Glutamatergic neuron (in vitro differentiated cells): ENCODE measurements at regions not wholly inside any gene's neighbourhood (a gene's known extent, or its start where the extent isn't known, plus 50 kb on each side); places are given as distances from the start of the nearest gene placed in this dataset.

ENCODE experiments used
- DNase-seq: peaks from one replicate; pipeline ENCODE4 v3.0.0; 2022
- H3K27ac Mint-ChIP-seq: one replicate; pipeline ENCODE4 v1.8.0; 2020; ENCODE audit warnings: mild to moderate bottlenecking, mixed read lengths, inconsistent platforms; ENCODE audit not compliant: unreplicated experiment
- H3K27me3 Mint-ChIP-seq: one replicate; pipeline ENCODE4 v1.8.0; 2020; ENCODE audit warnings: mild to moderate bottlenecking, moderate library complexity, mixed read lengths, inconsistent platforms; ENCODE audit not compliant: unreplicated experiment
- H3K36me3 Mint-ChIP-seq: one replicate; pipeline ENCODE4 v1.8.0; 2020; ENCODE audit warnings: mild to moderate bottlenecking, mixed read lengths, inconsistent platforms; ENCODE audit not compliant: unreplicated experiment
- H3K4me1 Mint-ChIP-seq: one replicate; pipeline ENCODE4 v1.8.0; 2020; ENCODE audit warnings: mild to moderate bottlenecking, low read depth, mixed read lengths, inconsistent platforms; ENCODE audit not compliant: unreplicated experiment
- H3K4me3 Mint-ChIP-seq: one replicate; pipeline ENCODE4 v1.8.0; 2020; ENCODE audit warnings: mild to moderate bottlenecking, mixed read lengths, inconsistent platforms; ENCODE audit not compliant: unreplicated experiment
- H3K9me3 Mint-ChIP-seq: one replicate; pipeline ENCODE4 v1.8.0; 2020; ENCODE audit warnings: mild to moderate bottlenecking, moderate library complexity, mixed read lengths, inconsistent platforms; ENCODE audit not compliant: unreplicated experiment
- TF ChIP-seq, protein P1 (sequence below): fragments of 200-600 bp; sonication (generic); IDR thresholded peaks from one replicate; pipeline ENCODE4 v1.5.0; 2021; ENCODE audit not compliant: partially characterized antibody, unreplicated experiment

DNA sequence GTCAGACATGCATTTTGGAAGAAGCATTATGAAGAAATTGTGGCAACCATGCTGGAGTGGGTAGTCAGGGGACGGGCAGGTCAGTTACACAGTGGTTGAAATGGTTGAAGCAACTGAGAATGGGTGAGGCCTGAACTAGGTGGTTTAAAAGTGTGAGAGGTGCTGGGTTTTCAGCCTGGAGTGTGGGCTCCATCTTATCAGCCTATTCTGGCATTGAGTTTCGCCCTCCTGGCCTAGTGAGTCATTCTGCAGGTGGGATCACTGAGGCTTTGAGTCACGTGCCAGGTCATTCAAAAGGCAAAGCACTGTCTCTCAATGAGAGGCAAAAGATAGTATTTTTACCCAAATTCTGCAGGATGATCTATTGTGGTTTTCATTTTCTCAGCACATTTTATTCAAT is 181.9 kb upstream of the CHD6 start:
- no peaks in the 10 kb centered on the region for H3K36me3 Mint-ChIP-seq
- H3K27ac Mint-ChIP-seq, result no peak overlapping the region
- H3K27me3 Mint-ChIP-seq, result no peaks in the 10 kb centered on the region
- H3K4me1 Mint-ChIP-seq, result no peaks in the 10 kb centered on the region
- H3K9me3 Mint-ChIP-seq, result no peaks in the 10 kb centered on the region
- TF ChIP-seq, protein P1, sequence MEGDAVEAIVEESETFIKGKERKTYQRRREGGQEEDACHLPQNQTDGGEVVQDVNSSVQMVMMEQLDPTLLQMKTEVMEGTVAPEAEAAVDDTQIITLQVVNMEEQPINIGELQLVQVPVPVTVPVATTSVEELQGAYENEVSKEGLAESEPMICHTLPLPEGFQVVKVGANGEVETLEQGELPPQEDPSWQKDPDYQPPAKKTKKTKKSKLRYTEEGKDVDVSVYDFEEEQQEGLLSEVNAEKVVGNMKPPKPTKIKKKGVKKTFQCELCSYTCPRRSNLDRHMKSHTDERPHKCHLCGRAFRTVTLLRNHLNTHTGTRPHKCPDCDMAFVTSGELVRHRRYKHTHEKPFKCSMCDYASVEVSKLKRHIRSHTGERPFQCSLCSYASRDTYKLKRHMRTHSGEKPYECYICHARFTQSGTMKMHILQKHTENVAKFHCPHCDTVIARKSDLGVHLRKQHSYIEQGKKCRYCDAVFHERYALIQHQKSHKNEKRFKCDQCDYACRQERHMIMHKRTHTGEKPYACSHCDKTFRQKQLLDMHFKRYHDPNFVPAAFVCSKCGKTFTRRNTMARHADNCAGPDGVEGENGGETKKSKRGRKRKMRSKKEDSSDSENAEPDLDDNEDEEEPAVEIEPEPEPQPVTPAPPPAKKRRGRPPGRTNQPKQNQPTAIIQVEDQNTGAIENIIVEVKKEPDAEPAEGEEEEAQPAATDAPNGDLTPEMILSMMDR, result no peak
- no peak overlapping the region for H3K4me3 Mint-ChIP-seq
- no peak for DNase-seq

DNA sequence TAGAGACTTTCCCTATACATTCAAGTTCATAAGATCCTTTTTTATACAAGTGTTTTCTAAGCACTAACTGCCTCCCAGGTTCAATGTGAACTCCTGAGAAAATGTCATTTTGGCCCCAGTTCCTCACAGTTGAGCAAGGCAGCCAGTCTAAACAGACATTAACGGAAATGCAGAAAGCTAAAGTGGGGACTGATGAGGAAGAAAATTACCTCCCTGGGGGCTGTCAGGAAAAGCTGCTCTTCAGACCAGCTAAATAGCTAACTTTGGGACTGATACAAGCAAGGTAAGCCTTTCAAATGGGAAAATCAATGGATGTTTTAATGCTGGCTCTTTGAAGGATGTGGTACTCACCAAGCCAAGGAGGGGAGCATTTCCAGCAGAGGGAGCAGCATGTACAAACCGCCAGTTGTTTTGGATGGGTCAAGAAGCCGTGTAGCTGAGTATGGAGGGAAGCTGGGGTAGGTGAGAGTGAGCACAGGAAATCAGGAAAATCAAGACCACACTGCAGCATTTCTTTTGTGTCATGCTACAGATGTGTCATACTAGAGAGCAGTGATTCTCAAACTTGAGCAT is 180.8 kb upstream of the CHD6 start:
- no peaks in the 10 kb centered on the region for H3K4me1 Mint-ChIP-seq
- H3K27ac Mint-ChIP-seq, result no peak overlapping the region
- no peaks in the 10 kb centered on the region for H3K9me3 Mint-ChIP-seq
- TF ChIP-seq, protein P1, result no peak
- H3K4me3 Mint-ChIP-seq, result no peak overlapping the region
- no peaks in the 10 kb centered on the region for H3K27me3 Mint-ChIP-seq
- DNase-seq, result no peak
- H3K36me3 Mint-ChIP-seq, result no peaks in the 10 kb centered on the region

DNA sequence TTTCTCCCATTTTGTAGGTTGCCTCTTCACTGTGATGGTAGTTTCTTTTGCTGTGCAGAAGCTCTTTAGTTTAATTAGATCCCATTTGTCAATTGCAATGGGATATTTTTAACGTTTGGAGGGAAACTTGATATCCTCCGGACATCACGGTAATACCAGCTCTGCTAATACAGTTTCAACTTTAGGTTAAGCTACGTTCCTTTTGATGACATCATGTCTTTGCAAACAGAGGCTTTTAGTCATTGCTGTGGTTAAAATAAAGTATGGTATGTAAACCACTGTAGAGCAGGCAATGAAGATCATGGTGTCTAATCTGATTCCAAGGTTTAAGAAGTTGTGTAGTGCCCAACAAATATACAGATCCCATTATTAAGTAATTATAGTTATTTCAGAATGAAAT is 168.0 kb upstream of the CHD6 start:
- no peak overlapping the region for H3K4me3 Mint-ChIP-seq
- TF ChIP-seq, protein P1, result no peak
- no peaks in the 10 kb centered on the region for H3K4me1 Mint-ChIP-seq
- no peaks in the 10 kb centered on the region for H3K27me3 Mint-ChIP-seq
- H3K36me3 Mint-ChIP-seq, result no peaks in the 10 kb centered on the region
- H3K9me3 Mint-ChIP-seq, result no peaks in the 10 kb centered on the region
- no peak for DNase-seq
- H3K27ac Mint-ChIP-seq, result no peak overlapping the region

DNA sequence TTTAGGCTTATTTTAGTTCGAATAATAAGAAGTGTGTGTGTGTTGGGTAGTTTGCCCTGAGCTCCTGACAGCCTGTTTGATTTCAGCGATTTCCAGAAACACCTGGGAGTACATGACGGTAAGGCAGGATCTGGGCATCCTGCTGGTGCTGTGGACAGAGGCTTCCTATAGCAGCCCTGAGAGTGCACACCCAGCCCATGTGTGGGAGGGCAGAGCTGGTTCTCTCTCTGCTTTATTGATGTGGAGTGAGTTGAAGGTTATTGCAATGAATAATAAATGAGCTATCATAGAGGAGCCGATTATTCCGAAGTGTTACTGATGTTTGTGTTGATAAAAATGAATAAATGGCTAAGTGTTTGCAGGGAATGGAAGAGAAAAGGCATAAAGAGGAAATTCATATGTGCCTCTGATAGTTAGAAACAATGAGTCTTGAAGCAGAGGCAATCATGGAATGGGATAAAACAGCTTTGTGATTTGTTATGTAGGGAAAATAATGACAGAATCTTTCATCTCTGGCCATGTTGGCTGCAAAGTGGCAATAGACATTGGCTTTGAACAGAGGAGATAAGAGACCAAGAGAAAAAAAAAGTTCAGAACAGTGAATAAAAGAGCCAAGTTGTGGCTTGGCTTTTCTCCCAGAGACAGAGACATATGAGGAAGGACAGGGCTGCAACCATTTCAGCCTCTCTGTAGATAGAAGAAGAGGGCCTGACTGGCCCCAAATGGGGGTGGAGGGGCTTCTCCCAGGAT is 166.2 kb upstream of the CHD6 start:
- Mint-ChIP-seq H3K4me3 (no peak overlapping the region), H3K27me3 (peaks cover 2% of the 10 kb centered on the region), H3K4me1 (no peaks in the 10 kb centered on the region), H3K36me3 (no peaks in the 10 kb centered on the region), H3K27ac (no peak overlapping the region), H3K9me3 (no peaks in the 10 kb centered on the region)
- DNase-seq, result no peak
- TF ChIP-seq, protein P1, result no peak
